CD4-positive, alpha-beta memory T cell (primary cell): ENCODE measurements at regions not wholly inside any gene's neighbourhood (a gene's known extent, or its start where the extent isn't known, plus 50 kb on each side); places are given as distances from the start of the nearest gene placed in this dataset.

Source experiments
- CTCF ChIA-PET: fragments of 350-600 bp; sonication (Branson Sonifier 250); formaldehyde crosslinking; loops from one replicate; lab custom pipeline; 2021; ENCODE audit warnings: inconsistent platforms; ENCODE audit not compliant: partially characterized antibody; lab: Charles Lee
- POLR2A ChIA-PET: fragments of 350-600 bp; sonication (Branson Sonifier 250); formaldehyde crosslinking; loops from one replicate; lab custom pipeline; 2021; ENCODE audit not compliant: partially characterized antibody; lab: Charles Lee
- DNase-seq, 5 donors: peaks; one replicate each; pipeline versions ENCODE4 v3.0.0 to v3.0.0-alpha.2; 2020 to 2022; ENCODE audit warnings: mixed read lengths in 1 of 5
- H3K27ac ChIP-seq: one replicate; pipeline ENCODE4 v1.7.0; 2013; ENCODE audit warnings: low read depth, low read length
- H3K27me3 ChIP-seq: 2 replicates; pipeline ENCODE4 v1.7.0; 2013; ENCODE audit warnings: mild to moderate bottlenecking, low read length, moderate library complexity; ENCODE audit not compliant: insufficient read depth
- H3K36me3 ChIP-seq: 2 replicates; pipeline ENCODE4 v1.7.0; 2013; ENCODE audit warnings: mild to moderate bottlenecking, low read length, moderate library complexity; ENCODE audit not compliant: insufficient read depth
- H3K4me1 ChIP-seq: 2 replicates; pipeline ENCODE4 v1.7.0; 2013; ENCODE audit warnings: mild to moderate bottlenecking, low read length, moderate library complexity; ENCODE audit not compliant: insufficient read depth
- H3K4me3 ChIP-seq, 2 donors: one replicate each; pipeline ENCODE4 v1.7.0; 2013; ENCODE audit warnings: low read length in 2 of 2, mild to moderate bottlenecking in 1 of 2
- H3K9me3 ChIP-seq, 2 donors: one replicate each; pipeline ENCODE4 v1.7.0; 2013; ENCODE audit warnings: low read length in 2 of 2, control low read depth in 1 of 2; ENCODE audit not compliant: control insufficient read depth in 1 of 2
- H3K27ac Mint-ChIP-seq, 7 donors: one replicate each; pipeline ENCODE4 v1.8.0; 2020 to 2021; ENCODE audit warnings: mixed read lengths in 7 of 7, mild to moderate bottlenecking in 6 of 7, inconsistent platforms in 3 of 7, moderate library complexity in 3 of 7
- H3K27me3 Mint-ChIP-seq, 2 donors: one replicate each; pipeline ENCODE4 v1.8.0; 2020 to 2021; ENCODE audit warnings: mixed read lengths in 2 of 2
- H3K36me3 Mint-ChIP-seq, 2 donors: one replicate each; pipeline ENCODE4 v1.8.0; 2020 to 2021; ENCODE audit warnings: mixed read lengths in 2 of 2, inconsistent platforms in 1 of 2, mild to moderate bottlenecking in 1 of 2
- H3K4me1 Mint-ChIP-seq, 4 donors: one replicate each; pipeline ENCODE4 v1.8.0; 2020 to 2021; ENCODE audit warnings: mixed read lengths in 4 of 4, mild to moderate bottlenecking in 1 of 4
- H3K4me3 Mint-ChIP-seq, 8 donors: one replicate each; pipeline ENCODE4 v1.8.0; 2020 to 2021; ENCODE audit warnings: mixed read lengths in 8 of 8, mild to moderate bottlenecking in 7 of 8, moderate library complexity in 6 of 8, inconsistent platforms in 3 of 8
- H3K9me3 Mint-ChIP-seq, 8 donors: one replicate each; pipeline ENCODE4 v1.8.0; 2020 to 2021; ENCODE audit warnings: mixed read lengths in 8 of 8, mild to moderate bottlenecking in 5 of 8, inconsistent platforms in 3 of 8, moderate library complexity in 1 of 8
- intact Hi-C: fragments of 100-400 bp; cut with micrococcal nuclease; formaldehyde crosslinking; loops from one replicate; pipeline ENCODE4 v1.15.1; 2023

DNA sequence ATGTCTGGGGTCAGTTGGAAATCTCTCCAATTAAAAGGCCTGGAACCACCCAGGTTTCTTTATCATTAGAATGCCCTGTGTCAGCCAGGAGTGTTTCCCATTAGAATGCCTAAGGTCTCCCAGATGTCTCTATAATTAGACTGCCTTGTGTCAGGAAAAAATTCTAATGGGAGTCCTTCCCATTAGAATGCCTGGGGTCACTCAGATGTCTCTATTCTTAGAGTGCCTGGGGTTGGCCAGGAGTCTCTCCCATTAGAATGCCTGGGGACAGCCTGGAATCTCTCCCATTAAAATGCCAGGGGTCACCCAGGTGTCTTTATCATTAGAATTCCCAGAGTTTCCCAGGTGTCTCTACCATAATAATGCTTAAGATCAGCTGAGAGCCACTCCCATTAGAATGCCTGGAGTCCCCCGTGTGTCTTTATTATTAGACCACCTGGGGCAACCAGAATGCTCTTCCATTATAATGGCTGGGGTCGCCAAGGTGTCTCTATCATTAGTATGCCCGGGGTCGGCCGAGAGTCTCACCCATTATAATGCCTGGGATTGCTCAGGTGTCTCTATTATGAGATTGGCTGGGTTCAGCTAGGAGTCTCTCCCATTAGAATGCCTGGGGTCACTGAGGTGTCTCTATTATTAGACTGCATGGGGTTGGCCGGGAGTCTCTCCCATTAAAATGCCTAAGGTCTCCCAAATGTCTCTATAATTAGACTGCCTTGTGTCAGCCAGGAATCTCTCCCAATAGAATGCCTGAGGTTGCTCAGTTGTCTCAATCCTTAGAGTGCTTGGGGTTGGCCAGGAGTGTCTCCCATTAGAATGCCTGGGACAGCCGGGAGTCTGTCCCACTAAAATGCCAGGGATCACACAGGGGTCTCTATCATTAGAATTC, 2254.6 kb downstream of the TP53TG3F start:
- Histone ChIP-seq H3K36me3 (no peaks in the 10 kb centered on the region), H3K9me3 (peaks cover 0 to 3% of the 10 kb centered on the region in 2 donors), H3K4me3 (no peak overlapping the region), H3K27ac (no peak overlapping the region), H3K27me3 (no peaks in the 10 kb centered on the region), H3K4me1 (no peaks in the 10 kb centered on the region)
- peaks cover 0 to 3% of the 10 kb centered on the region in 2 donors for H3K36me3 Mint-ChIP-seq
- no peak overlapping the region for H3K4me3 Mint-ChIP-seq
- peaks cover 8 to 63% (median 42%) of the 10 kb centered on the region in 8 donors for H3K9me3 Mint-ChIP-seq
- intact Hi-C loops: no loop called here
- DNase-seq: no peak
- H3K27ac Mint-ChIP-seq: no peak overlapping the region
- ChIA-PET POLR2A (no interaction called here), CTCF (no interaction called here)
- H3K27me3 Mint-ChIP-seq: no peaks in the 10 kb centered on the region
- no peaks in the 10 kb centered on the region for H3K4me1 Mint-ChIP-seq

- Histone ChIP-seq H3K4me1 (no peaks in the 10 kb centered on the region), H3K9me3 (peaks cover 0 to 3% of the 10 kb centered on the region in 2 donors), H3K27ac (no peak overlapping the region), H3K4me3 (no peak overlapping the region), H3K27me3 (no peaks in the 10 kb centered on the region), H3K36me3 (no peaks in the 10 kb centered on the region)
- Mint-ChIP-seq H3K27me3 (no peaks in the 10 kb centered on the region), H3K9me3 (peaks cover 12 to 70% (median 49%) of the 10 kb centered on the region in 8 donors), H3K4me1 (no peaks in the 10 kb centered on the region), H3K27ac (no peak overlapping the region), H3K4me3 (no peak overlapping the region), H3K36me3 (peaks cover 0 to 3% of the 10 kb centered on the region in 2 donors)
- POLR2A ChIA-PET: no interaction called here
- CTCF ChIA-PET: no interaction called here
- DNase-seq: no peak
- intact Hi-C loops: no loop called here
Observed at GRCh38 chr16:35714665-35715064, 2255.3 kb downstream of the TP53TG3F start.

DNA sequence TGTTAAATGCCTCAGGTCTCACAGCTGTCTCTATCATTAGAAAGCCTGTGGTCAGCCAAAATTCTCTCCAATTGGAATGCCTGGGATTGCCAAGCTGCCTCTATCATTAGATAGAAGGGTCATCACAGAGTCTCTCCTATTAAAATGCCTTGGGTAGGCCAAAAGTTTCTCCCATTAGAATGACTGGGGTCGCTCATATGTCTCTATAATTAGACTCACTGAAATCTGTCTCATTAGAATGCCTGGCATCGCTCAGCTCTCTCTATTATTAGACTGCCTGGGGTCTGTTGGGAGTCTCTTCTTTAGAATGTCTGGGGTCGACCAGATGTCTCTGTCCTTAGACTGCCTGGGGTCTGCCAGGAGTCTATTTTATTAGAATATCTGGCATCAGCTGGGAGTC, 2265.1 kb downstream of the TP53TG3F start:
- ChIA-PET CTCF (no interaction called here), POLR2A (no interaction called here)
- no peaks in the 10 kb centered on the region for H3K4me1 ChIP-seq
- Mint-ChIP-seq H3K36me3 (no peaks in the 10 kb centered on the region), H3K27ac (no peak overlapping the region), H3K9me3 (peaks cover 7 to 86% (median 55%) of the 10 kb centered on the region in 8 donors), H3K27me3 (no peaks in the 10 kb centered on the region), H3K4me3 (no peak overlapping the region), H3K4me1 (no peaks in the 10 kb centered on the region)
- no peaks in the 10 kb centered on the region for H3K36me3 ChIP-seq
- H3K27ac ChIP-seq: no peak overlapping the region
- H3K9me3 ChIP-seq: peaks cover 0 to 24% of the 10 kb centered on the region in 2 donors
- H3K27me3 ChIP-seq: no peaks in the 10 kb centered on the region
- H3K4me3 ChIP-seq: no peak overlapping the region
- DNase-seq: no peak
- intact Hi-C loops: no loop called here

DNA sequence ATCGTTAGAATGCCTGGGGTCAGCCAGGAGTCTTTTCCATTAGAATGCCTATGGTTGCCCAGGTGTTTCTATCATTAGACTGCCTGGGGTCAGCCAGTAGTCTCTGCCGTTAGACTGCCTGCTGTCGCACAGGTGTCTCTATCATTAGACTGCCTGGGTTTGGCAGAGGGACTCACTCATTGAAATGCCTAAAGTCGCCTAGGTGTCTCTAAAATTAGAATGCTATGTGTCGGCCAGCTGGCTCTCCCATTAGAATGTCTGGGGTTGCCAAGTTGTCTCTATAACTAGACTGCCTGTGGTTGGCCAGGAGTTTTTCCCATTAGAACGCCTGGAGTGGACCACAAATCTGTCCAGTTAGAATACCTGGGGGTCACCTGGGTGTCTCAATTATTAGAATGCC, 2266.5 kb downstream of the TP53TG3F start:
- ChIA-PET CTCF (no interaction called here), POLR2A (no interaction called here)
- H3K9me3 Mint-ChIP-seq: peaks cover 7 to 86% (median 60%) of the 10 kb centered on the region in 8 donors
- no peak overlapping the region for H3K4me3 ChIP-seq
- H3K36me3 ChIP-seq: no peaks in the 10 kb centered on the region
- H3K4me3 Mint-ChIP-seq: no peak overlapping the region
- intact Hi-C loops: no loop called here
- no peaks in the 10 kb centered on the region for H3K27me3 Mint-ChIP-seq
- H3K4me1 Mint-ChIP-seq: no peaks in the 10 kb centered on the region
- no peak for DNase-seq
- no peaks in the 10 kb centered on the region for H3K4me1 ChIP-seq
- no peak overlapping the region for H3K27ac Mint-ChIP-seq
- H3K36me3 Mint-ChIP-seq: no peaks in the 10 kb centered on the region
- H3K27me3 ChIP-seq: no peaks in the 10 kb centered on the region
- H3K27ac ChIP-seq: no peak overlapping the region
- peaks cover 0 to 27% of the 10 kb centered on the region in 2 donors for H3K9me3 ChIP-seq

- Histone ChIP-seq H3K9me3 (peaks cover 0 to 19% of the 10 kb centered on the region in 2 donors), H3K4me3 (no peak overlapping the region), H3K4me1 (no peaks in the 10 kb centered on the region), H3K27me3 (no peaks in the 10 kb centered on the region), H3K27ac (no peak overlapping the region), H3K36me3 (no peaks in the 10 kb centered on the region)
- intact Hi-C loops: no loop called here
- ChIA-PET POLR2A (no interaction called here), CTCF (no interaction called here)
- no peaks in the 10 kb centered on the region for H3K4me1 Mint-ChIP-seq
- no peak for DNase-seq
- H3K9me3 Mint-ChIP-seq: peaks cover 6 to 78% (median 51%) of the 10 kb centered on the region in 8 donors
- H3K4me3 Mint-ChIP-seq: no peak overlapping the region
- H3K27ac Mint-ChIP-seq: no peak overlapping the region
- no peaks in the 10 kb centered on the region for H3K27me3 Mint-ChIP-seq
- no peaks in the 10 kb centered on the region for H3K36me3 Mint-ChIP-seq
Observed at GRCh38 chr16:35730251-35730650, 2270.8 kb downstream of the TP53TG3F start.

DNA sequence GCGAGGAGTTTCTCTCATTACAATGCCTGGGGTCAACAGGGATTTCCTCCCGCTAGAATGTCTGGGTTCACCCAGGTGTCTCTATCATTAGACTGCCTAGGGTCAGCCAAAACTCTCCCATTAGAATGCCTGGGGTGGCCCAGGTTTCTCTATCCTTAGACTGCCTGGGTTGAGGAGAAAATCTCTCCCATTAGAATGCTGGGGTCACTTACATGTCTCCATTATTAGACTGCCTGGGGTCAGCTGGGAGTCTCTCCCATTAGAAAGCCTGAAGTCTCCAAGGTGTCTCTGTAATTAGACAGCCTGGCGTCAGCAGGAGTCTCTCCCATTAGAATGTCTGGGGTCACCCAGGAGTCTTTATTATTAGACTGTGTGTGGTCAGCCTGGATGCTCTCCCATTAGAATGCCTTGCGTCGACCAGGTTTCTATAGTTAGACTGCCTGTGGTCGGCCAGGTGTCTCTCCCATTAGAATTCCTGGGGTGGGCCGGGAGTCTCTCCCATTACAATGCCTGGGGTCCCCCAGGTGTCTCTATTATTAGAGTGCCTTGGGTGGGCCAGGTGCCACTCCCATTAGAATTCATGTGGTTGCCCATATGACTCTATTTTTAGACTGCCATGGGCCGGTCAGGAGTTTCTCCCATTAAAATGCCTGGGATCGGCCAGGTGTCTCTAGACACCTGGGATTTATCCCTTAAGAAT, 2272.1 kb downstream of the TP53TG3F start:
- ChIA-PET CTCF (no interaction called here), POLR2A (no interaction called here)
- H3K27ac ChIP-seq: no peak overlapping the region
- H3K4me3 ChIP-seq: no peak overlapping the region
- H3K4me1 Mint-ChIP-seq: no peaks in the 10 kb centered on the region
- no peak for DNase-seq
- H3K27me3 ChIP-seq: no peaks in the 10 kb centered on the region
- H3K27ac Mint-ChIP-seq: no peak overlapping the region
- no peak overlapping the region for H3K4me3 Mint-ChIP-seq
- H3K36me3 Mint-ChIP-seq: no peaks in the 10 kb centered on the region
- peaks cover 0 to 19% of the 10 kb centered on the region in 2 donors for H3K9me3 ChIP-seq
- no peaks in the 10 kb centered on the region for H3K4me1 ChIP-seq
- no peaks in the 10 kb centered on the region for H3K36me3 ChIP-seq
- H3K9me3 Mint-ChIP-seq: peaks cover 6 to 75% (median 51%) of the 10 kb centered on the region in 8 donors
- no peaks in the 10 kb centered on the region for H3K27me3 Mint-ChIP-seq
- intact Hi-C loops: no loop called here

- Mint-ChIP-seq H3K9me3 (peaks cover 6 to 71% (median 51%) of the 10 kb centered on the region in 8 donors), H3K4me3 (no peak overlapping the region), H3K36me3 (no peaks in the 10 kb centered on the region), H3K27ac (no peak overlapping the region), H3K27me3 (no peaks in the 10 kb centered on the region), H3K4me1 (no peaks in the 10 kb centered on the region)
- no peaks in the 10 kb centered on the region for H3K4me1 ChIP-seq
- no peak overlapping the region for H3K4me3 ChIP-seq
- no peak for DNase-seq
- CTCF ChIA-PET: no interaction called here
- POLR2A ChIA-PET: no interaction called here
- no peaks in the 10 kb centered on the region for H3K27me3 ChIP-seq
- intact Hi-C loops: no loop called here
- no peaks in the 10 kb centered on the region for H3K36me3 ChIP-seq
- peaks cover 0 to 14% of the 10 kb centered on the region in 2 donors for H3K9me3 ChIP-seq
- no peak overlapping the region for H3K27ac ChIP-seq
Observed at GRCh38 chr16:35732046-35732810, 2272.8 kb downstream of the TP53TG3F start.
